MCF 10A (cell line): ENCODE measurements at regions not wholly inside any gene's neighbourhood (a gene's known extent, or its start where the extent isn't known, plus 50 kb on each side); places are given as distances from the start of the nearest gene placed in this dataset.

Source experiments
- BruUV-seq: library from RNA; stranded (reverse); fragments of 400-500 nt; replicated peaks from 2 replicates; lab custom pipeline; 2021; lab: Mats Ljungman, UMichigan
- CTCF ChIA-PET: fragments of 300-600 bp; sonication (Branson Sonifier 250); formaldehyde crosslinking; extraction: SDS; loops from one replicate; lab custom pipeline; 2021; ENCODE audit warnings: antibody characterized with exemption, inconsistent platforms; lab: Yijun Ruan, JAX
- POLR2A ChIA-PET: fragments of 300-600, 350-650 bp; sonication (Branson Sonifier 250); formaldehyde crosslinking; extraction: SDS; loops from one replicate; lab custom pipeline; 2020; ENCODE audit warnings: antibody characterized with exemption, inconsistent platforms; lab: Yijun Ruan, JAX
- DNase-seq: peaks from one replicate; pipeline ENCODE4 v3.0.0-alpha.2; 2018; ENCODE audit not compliant: unreplicated experiment
- H3K27ac Mint-ChIP-seq: one replicate; pipeline ENCODE4 v1.8.0; 2022; ENCODE audit warnings: mild to moderate bottlenecking, low read depth, mixed read lengths; ENCODE audit not compliant: unreplicated experiment
- H3K27me3 Mint-ChIP-seq: one replicate; pipeline ENCODE4 v1.8.0; 2022; ENCODE audit warnings: mixed read lengths; ENCODE audit not compliant: insufficient read depth, unreplicated experiment
- H3K36me3 Mint-ChIP-seq: one replicate; pipeline ENCODE4 v1.8.0; 2022; ENCODE audit warnings: mild to moderate bottlenecking, moderate library complexity, mixed read lengths; ENCODE audit not compliant: insufficient read depth, unreplicated experiment
- H3K4me1 Mint-ChIP-seq: one replicate; pipeline ENCODE4 v1.8.0; 2022; ENCODE audit warnings: mixed read lengths; ENCODE audit not compliant: insufficient read depth, unreplicated experiment
- H3K4me3 Mint-ChIP-seq: one replicate; pipeline ENCODE4 v1.8.0; 2022; ENCODE audit warnings: mild to moderate bottlenecking, moderate library complexity, mixed read lengths; ENCODE audit not compliant: unreplicated experiment
- H3K9me3 Mint-ChIP-seq: one replicate; pipeline ENCODE4 v1.8.0; 2022; ENCODE audit warnings: mixed read lengths; ENCODE audit not compliant: unreplicated experiment
- intact Hi-C: fragments of 100-400 bp; cut with micrococcal nuclease; formaldehyde crosslinking; loops from 2 replicates; pipeline ENCODE4 v1.14.1; 2022
- TF ChIP-seq, protein P1 (sequence below): fragments of 200-600 bp; IDR thresholded peaks from one replicate; pipeline ENCODE4 v1.8.0; 2022; ENCODE audit warnings: antibody characterized with exemption, mild to moderate bottlenecking; ENCODE audit not compliant: unreplicated experiment

DNA sequence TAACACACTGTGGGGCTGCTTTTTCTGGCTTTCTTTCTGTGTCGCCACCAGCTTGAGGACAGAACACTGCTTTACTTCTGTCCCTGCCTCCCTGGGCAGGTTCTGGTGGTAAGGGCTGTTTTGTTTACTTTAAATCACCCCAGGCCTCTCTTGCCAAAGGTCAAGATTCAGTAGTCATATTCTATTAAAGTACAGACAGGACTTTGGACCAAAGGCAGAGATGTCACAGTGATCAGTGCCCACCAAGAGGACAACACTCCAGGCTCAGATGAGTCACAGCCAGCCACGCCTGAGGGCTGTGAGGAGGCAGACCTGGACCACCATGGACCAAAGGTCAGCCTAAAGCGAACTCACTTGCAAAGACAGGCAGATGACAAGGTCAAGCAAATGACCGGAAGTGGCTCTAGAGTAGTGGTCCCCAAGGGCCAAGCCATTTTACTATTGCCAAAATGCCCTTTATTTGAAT lies 200.0 kb downstream of the RHOU start:
- Mint-ChIP-seq H3K27ac (no peak overlapping the region), H3K4me3 (no peak overlapping the region), H3K36me3 (no peaks in the 10 kb centered on the region), H3K4me1 (peaks cover 7% of the 10 kb centered on the region), H3K9me3 (no peaks in the 10 kb centered on the region), H3K27me3 (peaks cover 44% of the 10 kb centered on the region)
- DNase-seq, result no peak
- ChIA-PET POLR2A (no interaction called here), CTCF (interaction anchor here (0.6 kb wide), 1 partner anchor 292 kb away, joined by 3 read pairs; no protein-coding TSS in a partner anchor)
- intact Hi-C loops, result no loop called here
- TF ChIP-seq, protein P1, sequence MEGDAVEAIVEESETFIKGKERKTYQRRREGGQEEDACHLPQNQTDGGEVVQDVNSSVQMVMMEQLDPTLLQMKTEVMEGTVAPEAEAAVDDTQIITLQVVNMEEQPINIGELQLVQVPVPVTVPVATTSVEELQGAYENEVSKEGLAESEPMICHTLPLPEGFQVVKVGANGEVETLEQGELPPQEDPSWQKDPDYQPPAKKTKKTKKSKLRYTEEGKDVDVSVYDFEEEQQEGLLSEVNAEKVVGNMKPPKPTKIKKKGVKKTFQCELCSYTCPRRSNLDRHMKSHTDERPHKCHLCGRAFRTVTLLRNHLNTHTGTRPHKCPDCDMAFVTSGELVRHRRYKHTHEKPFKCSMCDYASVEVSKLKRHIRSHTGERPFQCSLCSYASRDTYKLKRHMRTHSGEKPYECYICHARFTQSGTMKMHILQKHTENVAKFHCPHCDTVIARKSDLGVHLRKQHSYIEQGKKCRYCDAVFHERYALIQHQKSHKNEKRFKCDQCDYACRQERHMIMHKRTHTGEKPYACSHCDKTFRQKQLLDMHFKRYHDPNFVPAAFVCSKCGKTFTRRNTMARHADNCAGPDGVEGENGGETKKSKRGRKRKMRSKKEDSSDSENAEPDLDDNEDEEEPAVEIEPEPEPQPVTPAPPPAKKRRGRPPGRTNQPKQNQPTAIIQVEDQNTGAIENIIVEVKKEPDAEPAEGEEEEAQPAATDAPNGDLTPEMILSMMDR, result no peak
- BruUV-seq, result no TSS peak

DNA sequence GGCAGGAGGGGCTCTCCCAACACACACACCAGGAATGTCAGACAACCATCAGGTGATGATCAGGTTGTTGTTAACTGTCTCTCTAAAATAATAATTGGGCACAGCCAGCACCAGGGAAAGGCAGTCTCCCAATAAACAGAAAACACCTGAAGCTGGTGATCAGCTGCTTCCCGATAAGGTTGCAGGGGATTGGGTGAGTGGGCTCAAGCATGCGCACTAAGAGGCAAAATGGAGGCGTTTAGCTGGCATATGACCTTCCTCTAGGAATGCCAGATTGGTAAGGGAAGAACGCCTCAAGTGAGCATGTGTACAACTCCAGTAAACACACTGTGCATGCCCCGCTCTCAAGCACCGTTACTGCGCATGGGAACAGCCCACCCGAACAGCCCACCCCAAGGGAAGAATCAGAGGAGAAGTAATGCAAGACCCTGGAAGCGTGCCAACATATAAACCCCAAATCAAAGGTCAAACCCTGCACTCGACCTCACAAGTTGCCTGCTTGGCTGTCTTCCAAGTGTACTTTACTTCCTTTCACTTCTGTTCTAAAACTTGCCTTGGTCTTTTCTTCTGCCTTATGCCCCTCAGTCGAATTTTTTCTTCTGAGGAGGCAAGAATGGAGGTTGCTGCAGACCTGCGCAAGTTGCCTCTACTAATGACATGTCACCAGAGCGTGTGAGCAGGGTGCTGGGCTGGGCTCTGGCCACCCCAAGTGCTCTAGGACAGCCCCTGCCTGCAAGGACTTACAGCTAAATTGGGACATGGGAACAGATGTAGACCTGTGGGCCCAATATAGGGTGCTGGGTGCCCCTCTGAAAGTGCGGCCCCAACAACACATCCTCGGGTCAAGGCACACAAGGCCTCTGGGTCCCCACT lies 200.8 kb downstream of the RHOU start:
- ChIA-PET CTCF (interaction anchor here (0.5 to 1.2 kb wide), 8 partner anchors 11 to 403 kb away, joined by 3 to 4 read pairs (median 3); no protein-coding TSS in a partner anchor), POLR2A (no interaction called here)
- no peaks in the 10 kb centered on the region for H3K9me3 Mint-ChIP-seq
- peak; percentile 27 for DNase-seq
- intact Hi-C loops, result no loop called here
- TF ChIP-seq, protein P1, result no peak
- no TSS peak for BruUV-seq
- H3K4me3 Mint-ChIP-seq, result no peak overlapping the region
- peaks cover 7% of the 10 kb centered on the region for H3K4me1 Mint-ChIP-seq
- no peak overlapping the region for H3K27ac Mint-ChIP-seq
- no peaks in the 10 kb centered on the region for H3K36me3 Mint-ChIP-seq
- peaks cover 39% of the 10 kb centered on the region for H3K27me3 Mint-ChIP-seq

DNA sequence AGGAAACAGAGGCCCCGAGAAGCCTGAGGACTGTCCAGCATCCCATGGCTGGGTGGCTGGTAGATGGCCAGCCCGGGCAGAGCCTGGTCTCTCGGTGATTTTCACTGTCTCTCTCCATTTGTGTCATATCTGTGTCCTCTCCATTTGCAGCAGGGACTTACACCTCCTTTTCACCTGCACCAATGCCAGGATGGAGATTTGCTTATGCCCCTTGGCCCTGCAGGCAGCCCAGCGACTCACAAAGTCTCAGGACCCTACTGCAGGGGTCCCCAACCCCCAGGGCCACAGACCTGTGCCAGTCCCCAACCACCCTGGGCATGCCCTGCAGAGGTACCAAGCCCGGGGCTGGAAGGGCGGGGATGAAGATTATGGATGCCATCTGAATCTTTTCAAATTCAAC lies 201.6 kb downstream of the RHOU start:
- Mint-ChIP-seq H3K4me1 (peaks cover 7% of the 10 kb centered on the region), H3K36me3 (no peaks in the 10 kb centered on the region), H3K27me3 (peaks cover 39% of the 10 kb centered on the region), H3K4me3 (no peak overlapping the region), H3K27ac (no peak overlapping the region), H3K9me3 (no peaks in the 10 kb centered on the region)
- ChIA-PET POLR2A (no interaction called here), CTCF (interaction anchor here (0.7 to 1.2 kb wide), 5 partner anchors 11 to 403 kb away, joined by 3 to 4 read pairs (median 3); no protein-coding TSS in a partner anchor)
- intact Hi-C loops, result no loop called here
- no peak for DNase-seq
- TF ChIP-seq, protein P1, result no peak
- BruUV-seq, result no TSS peak

DNA sequence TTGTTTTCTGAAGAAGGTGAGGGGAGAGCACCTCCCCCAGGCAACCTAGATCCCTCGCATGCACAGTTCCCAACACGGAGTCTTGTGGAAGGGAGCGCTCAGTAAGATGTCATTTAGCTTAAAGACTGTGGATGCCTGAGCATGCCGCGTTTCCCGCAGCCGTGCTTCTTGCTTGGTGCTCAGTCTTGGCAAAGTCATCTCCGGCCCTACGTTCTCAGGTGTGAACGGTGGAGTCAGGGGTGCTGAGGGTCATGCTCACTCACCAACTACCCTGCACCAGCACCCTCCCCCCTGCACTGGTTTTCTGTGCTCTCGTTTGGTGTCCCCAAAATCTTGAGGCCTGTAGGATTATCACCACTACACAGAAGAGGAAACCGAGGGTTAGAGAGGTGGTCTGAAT lies 202.1 kb downstream of the RHOU start:
- no peak for DNase-seq
- no TSS peak for BruUV-seq
- H3K27me3 Mint-ChIP-seq, result peaks cover 39% of the 10 kb centered on the region
- ChIA-PET CTCF (interaction anchor here (0.7 to 1.2 kb wide), 3 partner anchors 12 to 43 kb away, joined by 3 to 4 read pairs (median 3); no protein-coding TSS in a partner anchor), POLR2A (interaction anchor here (0.6 kb wide), 1 partner anchor 34 kb away, joined by 3 read pairs; no protein-coding TSS in a partner anchor)
- H3K9me3 Mint-ChIP-seq, result no peaks in the 10 kb centered on the region
- intact Hi-C loops, result no loop called here
- H3K36me3 Mint-ChIP-seq, result no peaks in the 10 kb centered on the region
- H3K4me1 Mint-ChIP-seq, result peaks cover 7% of the 10 kb centered on the region
- TF ChIP-seq, protein P1, result no peak
- no peak overlapping the region for H3K27ac Mint-ChIP-seq
- H3K4me3 Mint-ChIP-seq, result no peak overlapping the region
